ENCODE measurements at regions not wholly inside any gene's neighbourhood (a gene's known extent, or its start where the extent isn't known, plus 50 kb on each side); places are given as distances from the start of the nearest gene placed in this dataset.

DNA sequence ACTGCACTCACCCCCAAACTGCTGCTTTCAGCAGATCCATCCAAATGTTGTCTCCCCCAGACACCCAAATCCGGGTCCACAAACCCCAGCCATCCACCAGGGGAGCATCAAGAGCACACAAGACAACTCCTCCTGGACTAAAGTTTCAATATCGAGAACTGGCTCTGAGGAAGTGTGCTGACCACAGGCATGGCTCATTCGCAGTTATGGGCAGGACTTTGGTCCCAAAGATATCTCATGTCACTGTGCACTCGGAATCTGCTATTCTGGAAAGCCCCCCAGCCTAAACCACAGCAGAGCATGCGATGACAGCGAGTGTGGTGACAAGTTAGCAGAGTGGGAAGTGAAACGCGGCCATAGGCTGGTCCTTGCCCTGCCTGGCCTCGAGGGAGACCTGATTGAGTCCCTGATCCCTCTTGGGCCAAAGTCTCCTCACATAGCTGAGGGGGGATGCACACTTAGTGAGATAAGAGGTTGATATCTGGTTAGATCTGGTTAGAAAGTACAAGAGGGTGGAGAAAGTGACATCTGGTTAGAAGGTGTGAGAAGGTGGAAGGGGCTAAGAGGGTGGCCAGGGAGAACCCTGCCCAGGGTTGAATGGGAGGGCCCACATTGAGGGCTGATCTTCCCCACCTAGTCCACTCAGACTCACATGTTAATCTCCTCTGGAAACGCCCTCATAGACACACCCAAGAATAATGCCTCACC, 149.7 kb downstream of the MRPL14 start:
- H3K36me3 ChIP-seq (ENCODE audit: control insufficient read depth in 2 of 2, extremely low read depth in 1 of 2, insufficient read depth in 2 of 2, low read length in 2 of 2) = no peaks in the 10 kb centered on the region
- CTCF ChIA-PET = no interaction called here
- no peaks in the 10 kb centered on the region for H3K9me3 ChIP-seq (replicated peaks; ENCODE audit: control insufficient read depth, insufficient read depth, low read length)
- H3K79me2 ChIP-seq (ENCODE audit: control insufficient read depth, insufficient read depth, low read length) = no peaks in the 10 kb centered on the region
- TF ChIP-seq JUN (IDR thresholded peaks at IDR 0.05; ENCODE audit: borderline replicate concordance, insufficient read depth, insufficient read length, low read depth) (no peak), GATA2 (IDR thresholded peaks at IDR 0.05; ENCODE audit: insufficient read depth, insufficient read length, low read depth, low read length) (no peak), FOS (IDR thresholded peaks at IDR 0.05; ENCODE audit: borderline replicate concordance, insufficient read depth, low read length) (no peak), EZH2 (IDR thresholded peaks at IDR 0.05; ENCODE audit: borderline replicate concordance, low read depth, low read length, severe bottlenecking) (no peak), POLR2A (IDR thresholded peaks at IDR 0.05; ENCODE audit: low read depth, low read length) (no peak), POLR2AphosphoS5 (IDR thresholded peaks at IDR 0.05; ENCODE audit: insufficient read depth, low read depth, low read length) (no peak), MYC (IDR thresholded peaks at IDR 0.05; ENCODE audit: low read depth, low read length) (no peak)
- TF ChIP-seq, protein P1, sequence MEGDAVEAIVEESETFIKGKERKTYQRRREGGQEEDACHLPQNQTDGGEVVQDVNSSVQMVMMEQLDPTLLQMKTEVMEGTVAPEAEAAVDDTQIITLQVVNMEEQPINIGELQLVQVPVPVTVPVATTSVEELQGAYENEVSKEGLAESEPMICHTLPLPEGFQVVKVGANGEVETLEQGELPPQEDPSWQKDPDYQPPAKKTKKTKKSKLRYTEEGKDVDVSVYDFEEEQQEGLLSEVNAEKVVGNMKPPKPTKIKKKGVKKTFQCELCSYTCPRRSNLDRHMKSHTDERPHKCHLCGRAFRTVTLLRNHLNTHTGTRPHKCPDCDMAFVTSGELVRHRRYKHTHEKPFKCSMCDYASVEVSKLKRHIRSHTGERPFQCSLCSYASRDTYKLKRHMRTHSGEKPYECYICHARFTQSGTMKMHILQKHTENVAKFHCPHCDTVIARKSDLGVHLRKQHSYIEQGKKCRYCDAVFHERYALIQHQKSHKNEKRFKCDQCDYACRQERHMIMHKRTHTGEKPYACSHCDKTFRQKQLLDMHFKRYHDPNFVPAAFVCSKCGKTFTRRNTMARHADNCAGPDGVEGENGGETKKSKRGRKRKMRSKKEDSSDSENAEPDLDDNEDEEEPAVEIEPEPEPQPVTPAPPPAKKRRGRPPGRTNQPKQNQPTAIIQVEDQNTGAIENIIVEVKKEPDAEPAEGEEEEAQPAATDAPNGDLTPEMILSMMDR (IDR thresholded peaks at IDR 0.05; ENCODE audit: extremely low read depth in 1 of 2, insufficient read depth in 1 of 2, low read depth in 1 of 2, low read length in 2 of 2) = no peak
- TF ChIP-seq, protein P2, sequence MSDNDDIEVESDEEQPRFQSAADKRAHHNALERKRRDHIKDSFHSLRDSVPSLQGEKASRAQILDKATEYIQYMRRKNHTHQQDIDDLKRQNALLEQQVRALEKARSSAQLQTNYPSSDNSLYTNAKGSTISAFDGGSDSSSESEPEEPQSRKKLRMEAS (IDR thresholded peaks at IDR 0.05; ENCODE audit: insufficient read depth, insufficient read length) = no peak
- H4K20me1 ChIP-seq (replicated peaks; ENCODE audit: control insufficient read depth, extremely low read depth, insufficient read depth, low read length) = no peaks in the 10 kb centered on the region
- dilution Hi-C loops (cut with MboI; ENCODE audit: extremely low pct_ligation_motif_present, low sequenced_read_pairs) = no loop called here
- no peak overlapping the region for H3K9ac ChIP-seq (replicated peaks; ENCODE audit: extremely low read depth, insufficient read depth, low read length)
- no peak overlapping the region for H2AFZ ChIP-seq (ENCODE audit: low read depth, low read length)
- peaks cover 12 to 22% of the 10 kb centered on the region in 2 experiments for H3K27me3 ChIP-seq (ENCODE audit: control insufficient read depth in 2 of 2, insufficient read depth in 2 of 2, low read length in 2 of 2)
- no peaks in the 10 kb centered on the region for H3K9me1 ChIP-seq (replicated peaks; ENCODE audit: control insufficient read depth, extremely low read depth, insufficient read depth, low read length)
- H3K4me3 ChIP-seq (replicated peaks in 1 of 3; ENCODE audit: insufficient read depth in 1 of 3, low read depth in 1 of 3, low read length in 3 of 3) = no peak overlapping the region
- FAIRE-seq (no peak), DNase-seq (ENCODE audit: low read depth, low spot score) (no peak)
- BruUV-seq (replicated peaks) = no TSS peak
- H3K4me2 ChIP-seq (ENCODE audit: insufficient read depth, low read length) = no peak overlapping the region
- POLR2A ChIA-PET = no interaction called here
- intact Hi-C loops (cut with micrococcal nuclease) = no loop called here
- H3K4me1 ChIP-seq (ENCODE audit: control insufficient read depth, extremely low read depth, insufficient read depth, low read length) = peaks cover 2% of the 10 kb centered on the region
- no peak overlapping the region for H3K27ac ChIP-seq (ENCODE audit: insufficient read depth, low read depth, low read length)

Data from endothelial cell of umbilical vein (primary cell).